ENCODE measurements at regions not wholly inside any gene's neighbourhood (a gene's known extent, or its start where the extent isn't known, plus 50 kb on each side); places are given as distances from the start of the nearest gene placed in this dataset.

GRCh38 chr14:49173765-49174373, 412.3 kb downstream of the RPS29 start:
- H3K4me3 ChIP-seq (ENCODE audit: low read depth, low read length), result no peak overlapping the region
- TF ChIP-seq, protein P1, sequence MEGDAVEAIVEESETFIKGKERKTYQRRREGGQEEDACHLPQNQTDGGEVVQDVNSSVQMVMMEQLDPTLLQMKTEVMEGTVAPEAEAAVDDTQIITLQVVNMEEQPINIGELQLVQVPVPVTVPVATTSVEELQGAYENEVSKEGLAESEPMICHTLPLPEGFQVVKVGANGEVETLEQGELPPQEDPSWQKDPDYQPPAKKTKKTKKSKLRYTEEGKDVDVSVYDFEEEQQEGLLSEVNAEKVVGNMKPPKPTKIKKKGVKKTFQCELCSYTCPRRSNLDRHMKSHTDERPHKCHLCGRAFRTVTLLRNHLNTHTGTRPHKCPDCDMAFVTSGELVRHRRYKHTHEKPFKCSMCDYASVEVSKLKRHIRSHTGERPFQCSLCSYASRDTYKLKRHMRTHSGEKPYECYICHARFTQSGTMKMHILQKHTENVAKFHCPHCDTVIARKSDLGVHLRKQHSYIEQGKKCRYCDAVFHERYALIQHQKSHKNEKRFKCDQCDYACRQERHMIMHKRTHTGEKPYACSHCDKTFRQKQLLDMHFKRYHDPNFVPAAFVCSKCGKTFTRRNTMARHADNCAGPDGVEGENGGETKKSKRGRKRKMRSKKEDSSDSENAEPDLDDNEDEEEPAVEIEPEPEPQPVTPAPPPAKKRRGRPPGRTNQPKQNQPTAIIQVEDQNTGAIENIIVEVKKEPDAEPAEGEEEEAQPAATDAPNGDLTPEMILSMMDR (IDR thresholded peaks at IDR 0.05; ENCODE audit: insufficient read depth, low read length), result peak; percentile 58
- DNase-seq (ENCODE audit: low read depth), result peak; percentile 66

GRCh38 chr14:49164074-49164473, 422.1 kb downstream of the RPS29 start:
- H3K4me3 ChIP-seq (ENCODE audit: low read depth, low read length), result no peak overlapping the region
- TF ChIP-seq, protein P1 (IDR thresholded peaks at IDR 0.05; ENCODE audit: insufficient read depth, low read length), result no peak
- no peak for DNase-seq (ENCODE audit: low read depth)

GRCh38 chr14:49160983-49161382, 425.2 kb downstream of the RPS29 start:
- no peak for DNase-seq (ENCODE audit: low read depth)
- H3K4me3 ChIP-seq (ENCODE audit: low read depth, low read length), result no peak overlapping the region
- TF ChIP-seq, protein P1 (IDR thresholded peaks at IDR 0.05; ENCODE audit: insufficient read depth, low read length), result no peak

DNA sequence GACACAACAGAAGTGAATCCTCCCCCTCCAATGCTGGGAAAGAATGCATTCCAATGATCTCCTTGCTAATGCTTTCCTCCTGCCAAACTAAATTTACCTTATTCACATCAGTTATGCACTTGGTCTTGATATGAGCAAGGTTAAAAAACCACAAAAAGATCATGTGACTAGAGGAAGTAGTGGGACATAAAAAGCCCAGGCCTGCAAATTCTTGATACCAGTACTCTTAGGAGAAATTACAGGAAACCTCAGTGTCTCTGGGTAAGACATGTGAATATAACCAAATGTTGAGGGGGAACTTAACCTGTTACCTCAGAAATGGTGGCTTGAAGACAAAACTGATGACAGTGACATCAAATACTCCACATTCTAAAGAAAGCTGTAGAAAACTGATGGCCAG, 427.1 kb downstream of the RPS29 start:
- TF ChIP-seq, protein P1 (IDR thresholded peaks at IDR 0.05; ENCODE audit: insufficient read depth, low read length), result no peak
- no peak overlapping the region for H3K4me3 ChIP-seq (ENCODE audit: low read depth, low read length)
- no peak for DNase-seq (ENCODE audit: low read depth)

DNA sequence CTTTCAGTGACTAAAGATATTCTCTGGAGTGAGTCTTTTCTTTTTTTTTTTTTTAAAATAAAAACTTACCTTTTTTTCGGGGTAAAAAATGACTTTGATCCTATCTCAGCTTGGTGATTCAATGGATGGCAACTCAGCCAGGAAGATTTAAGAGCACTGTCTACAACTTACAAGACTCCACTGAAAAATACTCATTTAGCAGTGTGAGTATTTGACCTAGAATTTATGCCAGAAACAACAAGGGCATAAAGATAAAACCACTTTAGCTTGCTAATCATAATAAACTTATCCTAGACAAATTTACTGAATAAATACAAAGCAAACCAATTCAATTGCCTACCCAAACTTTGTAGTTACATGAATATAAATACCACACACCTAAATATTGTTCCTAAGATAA, 446.6 kb downstream of the RPS29 start:
- DNase-seq (ENCODE audit: low read depth), result no peak
- H3K4me3 ChIP-seq (ENCODE audit: low read depth, low read length), result no peak overlapping the region
- TF ChIP-seq, protein P1 (IDR thresholded peaks at IDR 0.05; ENCODE audit: insufficient read depth, low read length), result no peak

- no peak overlapping the region for H3K4me3 ChIP-seq (ENCODE audit: low read depth, low read length)
- TF ChIP-seq, protein P1 (IDR thresholded peaks at IDR 0.05; ENCODE audit: insufficient read depth, low read length), result no peak
- DNase-seq (ENCODE audit: low read depth), result no peak
Measured at GRCh38 chr14:49134940-49135339, 451.2 kb downstream of the RPS29 start.

DNA sequence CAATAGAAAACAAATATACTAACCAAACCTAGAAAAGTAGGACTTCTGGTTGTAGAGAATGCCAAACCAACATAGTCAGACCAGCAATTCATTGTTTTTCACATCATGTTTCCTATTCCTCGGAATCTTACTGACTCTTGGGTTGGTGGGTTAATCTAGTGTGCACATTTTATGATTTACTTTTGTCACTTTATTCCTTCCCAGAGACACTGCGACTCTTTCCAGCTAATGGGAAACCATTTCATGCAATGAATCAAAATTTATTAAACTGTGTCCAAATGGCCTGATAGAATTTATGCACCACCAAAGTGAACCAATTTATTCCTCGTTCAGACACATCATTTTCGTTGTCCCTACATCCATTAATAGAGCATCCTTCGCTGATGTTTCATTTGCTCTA, 464.9 kb downstream of the RPS29 start:
- TF ChIP-seq, protein P1 (IDR thresholded peaks at IDR 0.05; ENCODE audit: insufficient read depth, low read length), result no peak
- H3K4me3 ChIP-seq (ENCODE audit: low read depth, low read length), result no peak overlapping the region
- no peak for DNase-seq (ENCODE audit: low read depth)

Data from fibroblast of the aortic adventitia (primary cell).